GM06990 (cell line): ENCODE measurements at regions not wholly inside any gene's neighbourhood (a gene's known extent, or its start where the extent isn't known, plus 50 kb on each side); places are given as distances from the start of the nearest gene placed in this dataset.

Source experiments
- DNase-seq: peaks from one replicate; pipeline ENCODE4 v3.0.0-alpha.2; 2011; ENCODE audit not compliant: insufficient read length; ENCODE audit errors: extremely low read depth
- H3K27me3 ChIP-seq: replicated peaks from 2 replicates; pipeline ENCODE4 v1.6.0; 2011; ENCODE audit warnings: low read length; ENCODE audit not compliant: control insufficient read depth, insufficient read depth
- H3K36me3 ChIP-seq: 2 replicates; pipeline ENCODE4 v1.5.1; 2011; ENCODE audit warnings: low read length; ENCODE audit not compliant: control insufficient read depth, insufficient read depth
- H3K4me3 ChIP-seq: replicated peaks from 2 replicates; pipeline ENCODE4 v1.5.1; 2011; ENCODE audit warnings: low read depth, mild to moderate bottlenecking, control low read depth, low read length
- TF ChIP-seq, protein P1 (sequence below): IDR thresholded peaks from 2 replicates; pipeline ENCODE4 v1.5.1; 2011; ENCODE audit warnings: low read length, control low read depth, mild to moderate bottlenecking, inconsistent platforms; ENCODE audit not compliant: insufficient read depth, poor library complexity, severe bottlenecking

DNA sequence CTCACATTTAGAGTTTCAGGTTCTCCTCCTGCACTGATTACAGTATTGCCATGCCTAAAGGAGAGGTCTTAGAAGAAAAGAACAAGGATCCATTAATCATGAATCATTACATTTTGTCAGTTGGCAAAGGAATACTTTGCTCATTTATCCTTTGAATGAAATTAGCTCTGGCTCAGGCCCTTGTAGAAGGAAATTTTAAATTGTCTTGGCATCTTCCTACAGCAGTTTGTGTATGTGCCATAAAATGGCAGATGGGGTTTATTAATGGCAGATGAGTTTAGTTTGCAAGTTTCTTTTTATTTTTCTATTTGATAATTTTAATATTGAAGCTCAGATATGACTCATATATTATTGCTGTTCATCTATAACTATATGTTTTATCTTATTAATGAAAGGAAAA, 181.2 kb upstream of the EPHA3 start:
- Histone ChIP-seq H3K4me3 (no peak overlapping the region), H3K36me3 (no peaks in the 10 kb centered on the region), H3K27me3 (no peaks in the 10 kb centered on the region)
- TF ChIP-seq, protein P1, sequence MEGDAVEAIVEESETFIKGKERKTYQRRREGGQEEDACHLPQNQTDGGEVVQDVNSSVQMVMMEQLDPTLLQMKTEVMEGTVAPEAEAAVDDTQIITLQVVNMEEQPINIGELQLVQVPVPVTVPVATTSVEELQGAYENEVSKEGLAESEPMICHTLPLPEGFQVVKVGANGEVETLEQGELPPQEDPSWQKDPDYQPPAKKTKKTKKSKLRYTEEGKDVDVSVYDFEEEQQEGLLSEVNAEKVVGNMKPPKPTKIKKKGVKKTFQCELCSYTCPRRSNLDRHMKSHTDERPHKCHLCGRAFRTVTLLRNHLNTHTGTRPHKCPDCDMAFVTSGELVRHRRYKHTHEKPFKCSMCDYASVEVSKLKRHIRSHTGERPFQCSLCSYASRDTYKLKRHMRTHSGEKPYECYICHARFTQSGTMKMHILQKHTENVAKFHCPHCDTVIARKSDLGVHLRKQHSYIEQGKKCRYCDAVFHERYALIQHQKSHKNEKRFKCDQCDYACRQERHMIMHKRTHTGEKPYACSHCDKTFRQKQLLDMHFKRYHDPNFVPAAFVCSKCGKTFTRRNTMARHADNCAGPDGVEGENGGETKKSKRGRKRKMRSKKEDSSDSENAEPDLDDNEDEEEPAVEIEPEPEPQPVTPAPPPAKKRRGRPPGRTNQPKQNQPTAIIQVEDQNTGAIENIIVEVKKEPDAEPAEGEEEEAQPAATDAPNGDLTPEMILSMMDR = no peak
- DNase-seq = no peak

DNA sequence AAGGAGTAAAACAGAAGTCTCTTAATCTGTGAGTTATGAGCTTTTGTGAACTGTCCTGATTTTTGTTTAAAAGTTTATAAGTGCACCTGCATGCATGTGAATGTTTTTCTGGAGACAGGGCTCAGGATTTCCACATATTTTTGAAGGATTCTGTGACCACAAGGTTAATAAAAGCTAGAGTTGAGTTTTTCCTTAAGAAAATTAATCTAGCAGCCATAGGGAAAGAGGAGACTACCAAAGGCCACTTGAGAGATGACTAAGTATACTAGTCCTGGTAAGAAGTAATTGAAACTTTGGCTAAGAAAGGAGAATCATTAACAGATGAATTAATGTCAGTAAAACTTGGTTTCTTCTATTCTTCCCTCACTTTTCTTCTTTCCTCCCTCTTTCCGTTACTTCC, 176.8 kb upstream of the EPHA3 start:
- H3K27me3 ChIP-seq = no peaks in the 10 kb centered on the region
- TF ChIP-seq, protein P1 = no peak

DNA sequence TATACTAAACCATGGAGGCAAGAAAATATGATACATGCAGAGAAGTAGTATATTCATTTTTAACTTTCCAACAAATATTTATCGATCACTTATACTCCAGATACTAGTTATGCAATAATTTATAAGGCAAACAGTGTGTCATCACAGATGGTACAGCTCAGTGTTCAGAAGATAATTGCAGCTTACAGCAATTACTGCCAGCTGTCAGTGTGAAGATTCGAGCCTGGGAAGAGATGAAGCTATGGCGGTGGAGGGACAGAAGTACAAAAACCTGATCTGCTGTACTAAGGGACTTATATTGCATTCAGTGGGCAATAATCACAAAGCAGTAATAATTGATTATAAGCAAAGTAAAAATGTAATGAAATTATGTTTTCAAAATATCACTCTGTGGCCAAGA, 170.6 kb upstream of the EPHA3 start:
- H3K4me3 ChIP-seq = no peak overlapping the region
- DNase-seq = no peak
- TF ChIP-seq, protein P1 = no peak
- H3K27me3 ChIP-seq = no peaks in the 10 kb centered on the region
- no peaks in the 10 kb centered on the region for H3K36me3 ChIP-seq

More for the DNA sequence above, 176.8 kb upstream of the EPHA3 start:
- Histone ChIP-seq H3K36me3 (no peaks in the 10 kb centered on the region), H3K4me3 (no peak overlapping the region)
- no peak for DNase-seq

DNA sequence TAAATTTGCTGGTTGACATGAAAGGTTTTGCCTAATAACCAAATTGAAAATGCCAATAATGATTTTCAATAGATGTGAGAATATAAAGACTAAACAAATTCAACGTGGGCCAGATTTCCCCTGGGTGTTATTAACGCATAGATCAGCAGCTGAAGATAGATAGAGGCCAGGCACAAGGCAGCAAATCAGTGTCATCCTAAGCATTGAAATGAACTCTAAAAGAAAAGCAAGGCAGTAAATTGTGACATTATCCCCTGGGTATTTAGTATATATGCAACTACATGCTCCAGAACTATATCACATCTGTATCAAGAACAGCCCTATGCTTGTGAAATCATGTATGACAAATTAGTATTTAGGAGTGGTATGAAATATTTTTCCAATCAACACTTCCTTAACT, 167.1 kb upstream of the EPHA3 start:
- no peaks in the 10 kb centered on the region for H3K36me3 ChIP-seq
- H3K4me3 ChIP-seq = no peak overlapping the region
- TF ChIP-seq, protein P1 = no peak
- H3K27me3 ChIP-seq = no peaks in the 10 kb centered on the region
- no peak for DNase-seq

DNA sequence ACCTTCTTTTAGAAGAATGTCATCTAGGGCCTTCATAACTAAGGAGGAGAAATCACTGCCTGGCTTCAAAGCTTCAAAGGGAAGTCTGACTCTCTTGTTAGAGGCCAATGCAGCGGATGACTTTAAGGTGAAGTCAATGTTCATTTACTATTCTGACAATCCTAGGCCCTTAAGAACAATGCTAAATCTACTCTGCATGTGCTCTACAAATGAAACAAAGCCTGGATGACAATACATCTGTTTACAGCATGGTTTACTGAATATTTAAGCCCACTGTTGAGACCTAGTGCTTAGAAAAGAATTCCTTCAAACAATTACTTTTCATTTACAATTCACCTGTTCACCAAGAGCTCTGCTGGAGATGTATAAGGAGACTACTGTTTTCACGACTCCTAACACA, 160.4 kb upstream of the EPHA3 start:
- TF ChIP-seq, protein P1 = no peak
- Histone ChIP-seq H3K27me3 (no peaks in the 10 kb centered on the region), H3K36me3 (no peaks in the 10 kb centered on the region), H3K4me3 (no peak overlapping the region)
- no peak for DNase-seq

DNA sequence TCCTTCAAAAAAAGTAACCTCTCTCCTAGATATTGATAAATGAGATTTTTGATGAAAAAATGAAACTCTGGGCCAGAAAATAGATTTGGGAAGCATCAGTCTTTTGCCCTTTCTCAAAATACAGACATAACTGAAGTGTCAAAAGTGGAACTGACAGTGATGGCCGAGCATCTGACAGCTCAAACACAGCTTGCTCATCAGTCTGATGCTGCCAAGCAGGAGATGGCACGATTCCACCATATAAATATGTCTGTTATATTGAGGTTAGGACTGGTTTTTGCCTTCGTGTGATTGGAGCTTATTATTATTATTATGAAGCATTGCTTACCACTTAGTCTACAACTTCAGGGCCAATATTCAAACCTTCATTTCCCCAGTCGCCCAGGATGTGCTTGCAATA, 152.6 kb upstream of the EPHA3 start:
- TF ChIP-seq, protein P1 = no peak
- Histone ChIP-seq H3K27me3 (no peaks in the 10 kb centered on the region), H3K36me3 (no peaks in the 10 kb centered on the region), H3K4me3 (no peak overlapping the region)
- DNase-seq = no peak
